Skeletal muscle satellite cell (primary cell): ENCODE measurements at regions not wholly inside any gene's neighbourhood (a gene's known extent, or its start where the extent isn't known, plus 50 kb on each side); places are given as distances from the start of the nearest gene placed in this dataset.

Experiments
- H3K27me3 ChIP-seq: 2 replicates; pipeline ENCODE4 v1.7.0; 2013; ENCODE audit warnings: low read length; ENCODE audit not compliant: control insufficient read depth, insufficient read depth
- H3K36me3 ChIP-seq: 2 replicates; pipeline ENCODE4 v1.7.0; 2013; ENCODE audit warnings: mild to moderate bottlenecking, control low read depth, low read length; ENCODE audit not compliant: insufficient read depth
- H3K4me1 ChIP-seq: 2 replicates; pipeline ENCODE4 v1.7.0; 2013; ENCODE audit warnings: low read length; ENCODE audit not compliant: control insufficient read depth, insufficient read depth
- H3K4me2 ChIP-seq: 2 replicates; pipeline ENCODE4 v1.7.0; 2013; ENCODE audit warnings: mild to moderate bottlenecking, low read length
- H3K4me3 ChIP-seq: 2 replicates; pipeline ENCODE4 v1.7.0; 2013; ENCODE audit warnings: low read length
- H3K9ac ChIP-seq: 2 replicates; pipeline ENCODE4 v1.7.0; 2013; ENCODE audit warnings: mild to moderate bottlenecking, low read depth, low read length, moderate library complexity
- H3K9me3 ChIP-seq: replicated peaks from 2 replicates; pipeline ENCODE4 v1.7.0; 2013; ENCODE audit warnings: mild to moderate bottlenecking, control low read depth, low read length

DNA sequence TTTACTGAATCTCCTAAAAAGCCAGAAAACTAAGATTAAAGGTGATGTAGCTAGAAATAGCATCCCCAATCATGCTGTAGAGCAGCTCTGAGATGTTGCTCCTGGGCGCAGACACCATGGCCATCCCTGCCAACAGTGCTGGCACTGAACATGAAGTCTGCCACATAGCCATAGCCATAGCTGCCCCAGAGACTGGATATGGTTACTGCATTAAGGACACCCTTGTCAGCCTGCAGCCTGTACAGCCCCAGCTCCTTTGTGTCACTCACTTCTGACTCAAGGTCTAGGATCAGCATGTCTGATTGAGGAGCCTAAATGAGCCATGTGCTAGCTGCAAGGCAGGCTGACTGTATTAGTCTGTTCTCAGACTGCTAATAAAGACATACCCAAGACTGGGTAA is 284.6 kb downstream of the RPS24 start:
- H3K4me3 ChIP-seq = no peak overlapping the region
- peaks cover 9% of the 10 kb centered on the region for H3K4me1 ChIP-seq
- H3K27me3 ChIP-seq = peaks cover 17% of the 10 kb centered on the region
- no peaks in the 10 kb centered on the region for H3K9me3 ChIP-seq
- no peak overlapping the region for H3K9ac ChIP-seq
- no peak overlapping the region for H3K4me2 ChIP-seq
- no peaks in the 10 kb centered on the region for H3K36me3 ChIP-seq

DNA sequence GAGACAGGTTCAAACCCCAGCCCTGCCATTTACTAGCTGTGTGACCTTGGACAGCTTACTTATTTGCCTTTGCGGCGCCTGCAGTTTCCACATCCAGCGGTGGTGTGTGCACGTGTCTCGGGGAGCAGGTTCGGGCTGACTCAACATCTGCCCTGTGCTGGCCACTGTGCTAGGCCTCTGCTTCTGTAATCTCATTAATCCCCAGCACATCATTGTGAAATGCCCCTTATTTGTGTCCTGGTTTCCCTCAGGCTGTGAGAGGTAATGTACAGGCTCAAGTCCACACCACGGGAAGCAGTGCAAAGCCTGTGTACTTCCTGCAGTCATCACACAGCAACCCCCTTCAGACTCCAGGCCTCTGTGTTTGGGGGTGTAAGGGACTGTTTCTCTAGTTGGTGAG is 285.7 kb downstream of the RPS24 start:
- no peaks in the 10 kb centered on the region for H3K36me3 ChIP-seq
- H3K9ac ChIP-seq = no peak overlapping the region
- no peak overlapping the region for H3K4me2 ChIP-seq
- H3K9me3 ChIP-seq = no peaks in the 10 kb centered on the region
- no peak overlapping the region for H3K4me3 ChIP-seq
- peaks cover 17% of the 10 kb centered on the region for H3K27me3 ChIP-seq
- H3K4me1 ChIP-seq = peaks cover 9% of the 10 kb centered on the region

GRCh38 chr10:78319841-78320240 is 286.2 kb downstream of the RPS24 start:
- Histone ChIP-seq H3K9me3 (no peaks in the 10 kb centered on the region), H3K27me3 (peaks cover 14% of the 10 kb centered on the region), H3K4me1 (peaks cover 9% of the 10 kb centered on the region), H3K36me3 (no peaks in the 10 kb centered on the region), H3K4me2 (no peak overlapping the region), H3K4me3 (no peak overlapping the region), H3K9ac (no peak overlapping the region)

- H3K4me2 ChIP-seq = no peak overlapping the region
These were observed 286.8 kb downstream of the RPS24 start for GRCh38 chr10:78320506-78320905.

GRCh38 chr10:78321000-78321399 is 287.3 kb downstream of the RPS24 start:
- Histone ChIP-seq H3K9me3 (peaks cover 4% of the 10 kb centered on the region), H3K4me1 (peaks cover 9% of the 10 kb centered on the region), H3K9ac (no peak overlapping the region), H3K4me3 (no peak overlapping the region), H3K4me2 (no peak overlapping the region), H3K36me3 (no peaks in the 10 kb centered on the region), H3K27me3 (peaks cover 14% of the 10 kb centered on the region)

More at GRCh38 chr10:78320506-78320905, 286.8 kb downstream of the RPS24 start:
- Histone ChIP-seq H3K9me3 (no peaks in the 10 kb centered on the region), H3K4me1 (peaks cover 9% of the 10 kb centered on the region), H3K27me3 (peaks cover 14% of the 10 kb centered on the region), H3K36me3 (no peaks in the 10 kb centered on the region), H3K9ac (no peak overlapping the region), H3K4me3 (no peak overlapping the region)

- peaks cover 14% of the 10 kb centered on the region for H3K27me3 ChIP-seq
- H3K4me3 ChIP-seq = no peak overlapping the region
- no peak overlapping the region for H3K9ac ChIP-seq
- H3K4me2 ChIP-seq = no peak overlapping the region
- H3K4me1 ChIP-seq = peaks cover 7% of the 10 kb centered on the region
- H3K36me3 ChIP-seq = no peaks in the 10 kb centered on the region
- H3K9me3 ChIP-seq = peaks cover 9% of the 10 kb centered on the region
These were observed 287.8 kb downstream of the RPS24 start for GRCh38 chr10:78321500-78321899.

GRCh38 chr10:78326372-78326771 is 292.7 kb downstream of the RPS24 start:
- Histone ChIP-seq H3K27me3 (peaks cover 3% of the 10 kb centered on the region), H3K36me3 (no peaks in the 10 kb centered on the region), H3K9ac (no peak overlapping the region), H3K4me3 (no peak overlapping the region), H3K4me1 (peaks cover 3% of the 10 kb centered on the region), H3K4me2 (no peak overlapping the region), H3K9me3 (peaks cover 9% of the 10 kb centered on the region)

GRCh38 chr10:78327778-78328591 is 294.3 kb downstream of the RPS24 start:
- H3K9me3 ChIP-seq = peaks cover 9% of the 10 kb centered on the region
- H3K4me2 ChIP-seq = no peak overlapping the region
- no peak overlapping the region for H3K4me3 ChIP-seq
- H3K36me3 ChIP-seq = no peaks in the 10 kb centered on the region
- H3K9ac ChIP-seq = no peak overlapping the region
- H3K4me1 ChIP-seq = peaks cover 16% of the 10 kb centered on the region
- H3K27me3 ChIP-seq = no peaks in the 10 kb centered on the region

- Histone ChIP-seq H3K4me3 (no peak overlapping the region), H3K9me3 (peaks cover 9% of the 10 kb centered on the region), H3K4me2 (no peak overlapping the region), H3K36me3 (no peaks in the 10 kb centered on the region), H3K27me3 (no peaks in the 10 kb centered on the region), H3K9ac (no peak overlapping the region), H3K4me1 (peaks cover 16% of the 10 kb centered on the region)
These were observed 295.1 kb downstream of the RPS24 start for GRCh38 chr10:78328592-78329404.

- Histone ChIP-seq H3K4me2 (no peak overlapping the region), H3K36me3 (no peaks in the 10 kb centered on the region), H3K9ac (no peak overlapping the region), H3K27me3 (no peaks in the 10 kb centered on the region), H3K4me3 (no peak overlapping the region), H3K4me1 (peaks cover 26% of the 10 kb centered on the region), H3K9me3 (peaks cover 6% of the 10 kb centered on the region)
These were observed 297.2 kb downstream of the RPS24 start for GRCh38 chr10:78330884-78331283.

- H3K4me1 ChIP-seq = peaks cover 32% of the 10 kb centered on the region
- H3K4me3 ChIP-seq = peak overlapping the region; percentile 13
- no peaks in the 10 kb centered on the region for H3K36me3 ChIP-seq
- no peaks in the 10 kb centered on the region for H3K27me3 ChIP-seq
- H3K4me2 ChIP-seq = peak overlapping the region; percentile 41
- peak overlapping the region; percentile 46 for H3K9ac ChIP-seq
- H3K9me3 ChIP-seq = peaks cover under 1% of the 10 kb centered on the region
These were observed 297.8 kb downstream of the RPS24 start for GRCh38 chr10:78331391-78331922.
